Fibroblast of the conjunctiva (primary cell): ENCODE measurements at regions not wholly inside any gene's neighbourhood (a gene's known extent, or its start where the extent isn't known, plus 50 kb on each side); places are given as distances from the start of the nearest gene placed in this dataset.
A peak's percentile ranks its signal among the peaks of the same experiment; 100 is the strongest.

ENCODE experiments used
- DNase-seq: peaks from one replicate; pipeline ENCODE4 v3.0.0-alpha.2; 2010; ENCODE audit warnings: low read depth

GRCh38 chr10:61188691-61189090 lies 244.7 kb upstream of the RHOBTB1 start:
- no peak for DNase-seq

- no peak for DNase-seq
These were observed 244.1 kb upstream of the RHOBTB1 start for GRCh38 chr10:61188101-61188500.

- no peak for DNase-seq
These were observed 243.6 kb upstream of the RHOBTB1 start for GRCh38 chr10:61187601-61188000.

GRCh38 chr10:61186408-61186807 lies 242.4 kb upstream of the RHOBTB1 start:
- no peak for DNase-seq

GRCh38 chr10:61184429-61184828 lies 240.4 kb upstream of the RHOBTB1 start:
- DNase-seq: no peak

- DNase-seq: no peak
These were observed 240.0 kb upstream of the RHOBTB1 start for GRCh38 chr10:61183967-61184366.

- no peak for DNase-seq
These were observed 237.8 kb upstream of the RHOBTB1 start for GRCh38 chr10:61181832-61182231.

- no peak for DNase-seq
These were observed 235.8 kb upstream of the RHOBTB1 start for GRCh38 chr10:61179771-61180170.

- DNase-seq: no peak
These were observed 232.4 kb upstream of the RHOBTB1 start for GRCh38 chr10:61176424-61176823.

- DNase-seq: peak; percentile 82
These were observed 231.3 kb upstream of the RHOBTB1 start for GRCh38 chr10:61175316-61175715.

- no peak for DNase-seq
These were observed 229.5 kb upstream of the RHOBTB1 start for GRCh38 chr10:61173450-61173849.

GRCh38 chr10:61172182-61172926 lies 228.4 kb upstream of the RHOBTB1 start:
- no peak for DNase-seq

- DNase-seq: no peak
These were observed 226.6 kb upstream of the RHOBTB1 start for GRCh38 chr10:61170594-61170993.

GRCh38 chr10:61169294-61169693 lies 225.3 kb upstream of the RHOBTB1 start:
- no peak for DNase-seq

GRCh38 chr10:61166489-61166888 lies 222.5 kb upstream of the RHOBTB1 start:
- DNase-seq: no peak

- no peak for DNase-seq
These were observed 222.1 kb upstream of the RHOBTB1 start for GRCh38 chr10:61166065-61166464.

GRCh38 chr10:61164458-61165160 lies 220.6 kb upstream of the RHOBTB1 start:
- no peak for DNase-seq

GRCh38 chr10:61163403-61163802 lies 219.4 kb upstream of the RHOBTB1 start:
- no peak for DNase-seq

GRCh38 chr10:61160253-61160652 lies 216.3 kb upstream of the RHOBTB1 start:
- DNase-seq: no peak

GRCh38 chr10:61159253-61159652 lies 215.3 kb upstream of the RHOBTB1 start:
- DNase-seq: no peak

- DNase-seq: no peak
These were observed 213.2 kb upstream of the RHOBTB1 start for GRCh38 chr10:61157182-61157581.

GRCh38 chr10:61153771-61154170 lies 209.8 kb upstream of the RHOBTB1 start:
- no peak for DNase-seq

GRCh38 chr10:61151059-61151458 lies 207.1 kb upstream of the RHOBTB1 start:
- no peak for DNase-seq

- no peak for DNase-seq
These were observed 204.5 kb upstream of the RHOBTB1 start for GRCh38 chr10:61148451-61148850.
